GM23338 (cell line): ENCODE measurements at regions not wholly inside any gene's neighbourhood (a gene's known extent, or its start where the extent isn't known, plus 50 kb on each side); places are given as distances from the start of the nearest gene placed in this dataset.

ENCODE experiments used
- ATAC-seq: fragments of 200-7000 bp; cut with Tn5 transposase; 3 replicates; pipeline ENCODE4 v1.9.1; 2020
- DNase-seq: peaks from one replicate; pipeline ENCODE4 v3.0.0-alpha.2; 2015; ENCODE audit warnings: low spot score
- H2AFZ ChIP-seq: fragments of 200-600 bp; sonication (generic); 2 replicates; pipeline ENCODE4 v1.8.0; 2016; ENCODE audit warnings: antibody characterized with exemption, mild to moderate bottlenecking, moderate library complexity
- H3F3A ChIP-seq: fragments of 200-600 bp; sonication (generic); replicated peaks from 2 replicates; pipeline ENCODE4 v1.8.0; 2017; ENCODE audit warnings: antibody characterized with exemption, mixed run types, low read depth
- H3K27ac ChIP-seq: fragments of 200-600 bp; sonication (generic); 2 replicates; pipeline ENCODE4 v1.6.1; 2016; ENCODE audit warnings: low read depth
- H3K27me3 ChIP-seq: fragments of 200-600 bp; sonication (generic); 2 replicates; pipeline ENCODE4 v1.8.0; 2016; ENCODE audit warnings: mild to moderate bottlenecking, mixed run types, moderate library complexity; ENCODE audit not compliant: insufficient read depth
- H3K36me3 ChIP-seq: fragments of 200-600 bp; sonication (generic); 2 replicates; pipeline ENCODE4 v1.8.0; 2016; ENCODE audit warnings: mild to moderate bottlenecking; ENCODE audit not compliant: insufficient read depth
- H3K4me1 ChIP-seq: fragments of 200-600 bp; sonication (generic); 2 replicates; pipeline ENCODE4 v1.8.0; 2016; ENCODE audit warnings: mild to moderate bottlenecking, moderate library complexity; ENCODE audit not compliant: insufficient read depth
- H3K4me2 ChIP-seq: fragments of 200-600 bp; sonication (generic); 2 replicates; pipeline ENCODE4 v1.7.1; 2017; ENCODE audit warnings: mixed run types
- H3K4me3 ChIP-seq: fragments of 200-600 bp; sonication (generic); 2 replicates; pipeline ENCODE4 v1.6.1; 2016; ENCODE audit warnings: mixed run types
- H3K79me2 ChIP-seq: fragments of 200-600 bp; sonication (generic); replicated peaks from 2 replicates; pipeline ENCODE4 v1.8.0; 2017; ENCODE audit warnings: mild to moderate bottlenecking; ENCODE audit not compliant: insufficient read depth
- H3K9me2 ChIP-seq: fragments of 200-600 bp; sonication (generic); 2 replicates; pipeline ENCODE4 v1.8.0; 2017; ENCODE audit not compliant: insufficient read depth
- H4K20me1 ChIP-seq: fragments of 200-600 bp; sonication (generic); replicated peaks from 2 replicates; pipeline ENCODE4 v1.8.0; 2017; ENCODE audit warnings: mild to moderate bottlenecking; ENCODE audit not compliant: insufficient read depth
- H3K27ac Mint-ChIP-seq: 2 replicates; pipeline ENCODE4 v1.8.0; 2020; ENCODE audit warnings: inconsistent platforms, mild to moderate bottlenecking, moderate library complexity, mixed read lengths
- H3K27me3 Mint-ChIP-seq: 3 replicates; pipeline ENCODE4 v1.8.0; 2022; ENCODE audit warnings: low read depth, mild to moderate bottlenecking, moderate library complexity, mixed read lengths, inconsistent platforms; ENCODE audit not compliant: insufficient read depth, poor library complexity
- H3K36me3 Mint-ChIP-seq: 3 replicates; pipeline ENCODE4 v1.8.0; 2021; ENCODE audit warnings: low read depth, mild to moderate bottlenecking, inconsistent platforms, moderate library complexity, mixed read lengths
- H3K4me1 Mint-ChIP-seq: 3 replicates; pipeline ENCODE4 v1.8.0; 2020; ENCODE audit warnings: mild to moderate bottlenecking, inconsistent platforms, mixed read lengths
- H3K4me3 Mint-ChIP-seq: 3 replicates; pipeline ENCODE4 v1.8.0; 2021; ENCODE audit warnings: moderate library complexity, mild to moderate bottlenecking, inconsistent platforms, mixed read lengths
- H3K9me3 Mint-ChIP-seq: 3 replicates; pipeline ENCODE4 v1.8.0; 2020; ENCODE audit warnings: moderate library complexity, mild to moderate bottlenecking, inconsistent platforms, mixed read lengths
- CREB1 ChIP-seq: fragments of 250-450 bp; sonication (Bioruptor Pico); IDR thresholded peaks from 2 replicates; pipeline ENCODE4 v1.5.0; 2020; ENCODE audit warnings: low read depth, mild to moderate bottlenecking, moderate library complexity
- CTCF ChIP-seq, 2 experiments: fragments of 200-600 bp in 1 of 2; sonication (generic) in 1 of 2; conservative IDR thresholded peaks; 2 replicates each; pipeline versions ENCODE4 v1.5.1 to v1.6.1; 2016 to 2017; ENCODE audit warnings: antibody characterized with exemption in 2 of 2, low read depth in 2 of 2, mild to moderate bottlenecking in 2 of 2, moderate library complexity in 1 of 2
- ETS1 ChIP-seq: IDR thresholded peaks from 2 replicates; pipeline ENCODE4 v1.6.1; 2016; ENCODE audit warnings: antibody characterized with exemption
- EZH2 ChIP-seq: fragments of 200-600 bp; sonication (generic); IDR thresholded peaks from one replicate; pipeline ENCODE4 v1.8.0; 2017; ENCODE audit warnings: antibody characterized with exemption, mild to moderate bottlenecking, low read depth; ENCODE audit not compliant: unreplicated experiment
- EZH2phosphoT487 ChIP-seq: fragments of 200-600 bp; sonication (generic); IDR thresholded peaks from one replicate; pipeline ENCODE4 v1.8.1; 2018; ENCODE audit warnings: antibody characterized with exemption; ENCODE audit not compliant: unreplicated experiment
- JUNB ChIP-seq: IDR thresholded peaks from one replicate; pipeline ENCODE4 v1.6.1; 2016; ENCODE audit warnings: antibody characterized with exemption; ENCODE audit not compliant: unreplicated experiment
- NANOG ChIP-seq: IDR thresholded peaks from 2 replicates; pipeline ENCODE4 v1.6.1; 2016; ENCODE audit warnings: antibody characterized with exemption, borderline replicate concordance
- POLR2AphosphoS5 ChIP-seq: IDR thresholded peaks from 2 replicates; pipeline ENCODE4 v1.6.1; 2016; ENCODE audit warnings: antibody characterized with exemption, low read depth
- REST ChIP-seq: IDR thresholded peaks from one replicate; pipeline ENCODE4 v1.6.1; 2018; ENCODE audit warnings: antibody characterized with exemption; ENCODE audit not compliant: unreplicated experiment
- STAT1 ChIP-seq: IDR thresholded peaks from one replicate; pipeline ENCODE4 v1.6.1; 2016; ENCODE audit warnings: antibody characterized with exemption; ENCODE audit not compliant: unreplicated experiment
- ZNF114 ChIP-seq: fragments of 250-450 bp; sonication (Bioruptor Pico); IDR thresholded peaks from 2 replicates; pipeline ENCODE4 v1.5.0; 2020; ENCODE audit warnings: mild to moderate bottlenecking, moderate library complexity
- ZNF331 ChIP-seq: fragments of 250-450 bp; sonication (Bioruptor Pico); IDR thresholded peaks from 2 replicates; pipeline ENCODE4 v1.5.0; 2020; ENCODE audit warnings: low read depth, mild to moderate bottlenecking, moderate library complexity
- TF ChIP-seq, protein P1 (sequence below): fragments of 250-450 bp; sonication (Bioruptor Pico); IDR thresholded peaks from 2 replicates; pipeline ENCODE4 v1.5.0; 2020; ENCODE audit warnings: mild to moderate bottlenecking, moderate library complexity

DNA sequence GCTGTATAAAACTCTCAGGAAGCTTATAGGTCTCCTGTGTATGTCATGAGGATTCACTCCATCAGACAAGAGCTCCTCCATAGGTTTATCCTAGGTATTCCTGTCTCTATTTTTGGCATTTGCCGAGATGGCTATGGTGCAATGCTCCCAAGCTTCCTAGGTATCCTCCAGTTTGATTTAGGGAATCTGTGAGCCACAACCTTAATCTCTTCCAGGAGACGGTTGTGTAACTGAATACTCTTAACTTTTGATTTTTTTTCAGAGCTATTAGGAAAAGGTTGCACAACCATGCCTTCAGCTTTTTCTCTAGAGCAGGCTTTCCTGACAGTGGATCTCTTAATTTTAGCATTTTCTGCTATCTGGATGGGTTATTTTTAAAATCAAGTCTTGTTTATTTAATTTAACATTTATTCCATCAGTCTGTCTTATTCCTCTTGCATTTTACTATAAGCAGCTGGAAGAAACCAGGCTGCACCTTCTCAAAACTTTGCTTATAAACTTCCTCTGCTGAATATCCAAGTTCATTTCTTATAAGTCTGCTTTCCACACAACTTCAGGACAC, 69.4 kb upstream of the BACE2 start:
- H3K79me2 ChIP-seq = no peaks in the 10 kb centered on the region
- Mint-ChIP-seq H3K9me3 (peaks cover 96% of the 10 kb centered on the region), H3K27ac (no peak overlapping the region), H3K4me1 (no peaks in the 10 kb centered on the region), H3K4me3 (no peak overlapping the region), H3K27me3 (no peaks in the 10 kb centered on the region), H3K36me3 (peaks cover 12% of the 10 kb centered on the region; the same call in 2 of the 3 replicates)
- no peak overlapping the region for H3K4me3 ChIP-seq
- ATAC-seq (no peak), DNase-seq (no peak)
- no peaks in the 10 kb centered on the region for H3F3A ChIP-seq
- TF ChIP-seq EZH2phosphoT487 (no peak), POLR2AphosphoS5 (no peak), NANOG (no peak), REST (no peak), ZNF331 (no peak), STAT1 (no peak), CREB1 (CRISPR knock-in tag) (no peak), CTCF (conservative IDR thresholded peaks at IDR 0.05; ENCODE audit: low read depth in 2 of 2) (no peak), JUNB (no peak), ETS1 (no peak), EZH2 (no peak), ZNF114 (no peak)
- TF ChIP-seq, protein P1, sequence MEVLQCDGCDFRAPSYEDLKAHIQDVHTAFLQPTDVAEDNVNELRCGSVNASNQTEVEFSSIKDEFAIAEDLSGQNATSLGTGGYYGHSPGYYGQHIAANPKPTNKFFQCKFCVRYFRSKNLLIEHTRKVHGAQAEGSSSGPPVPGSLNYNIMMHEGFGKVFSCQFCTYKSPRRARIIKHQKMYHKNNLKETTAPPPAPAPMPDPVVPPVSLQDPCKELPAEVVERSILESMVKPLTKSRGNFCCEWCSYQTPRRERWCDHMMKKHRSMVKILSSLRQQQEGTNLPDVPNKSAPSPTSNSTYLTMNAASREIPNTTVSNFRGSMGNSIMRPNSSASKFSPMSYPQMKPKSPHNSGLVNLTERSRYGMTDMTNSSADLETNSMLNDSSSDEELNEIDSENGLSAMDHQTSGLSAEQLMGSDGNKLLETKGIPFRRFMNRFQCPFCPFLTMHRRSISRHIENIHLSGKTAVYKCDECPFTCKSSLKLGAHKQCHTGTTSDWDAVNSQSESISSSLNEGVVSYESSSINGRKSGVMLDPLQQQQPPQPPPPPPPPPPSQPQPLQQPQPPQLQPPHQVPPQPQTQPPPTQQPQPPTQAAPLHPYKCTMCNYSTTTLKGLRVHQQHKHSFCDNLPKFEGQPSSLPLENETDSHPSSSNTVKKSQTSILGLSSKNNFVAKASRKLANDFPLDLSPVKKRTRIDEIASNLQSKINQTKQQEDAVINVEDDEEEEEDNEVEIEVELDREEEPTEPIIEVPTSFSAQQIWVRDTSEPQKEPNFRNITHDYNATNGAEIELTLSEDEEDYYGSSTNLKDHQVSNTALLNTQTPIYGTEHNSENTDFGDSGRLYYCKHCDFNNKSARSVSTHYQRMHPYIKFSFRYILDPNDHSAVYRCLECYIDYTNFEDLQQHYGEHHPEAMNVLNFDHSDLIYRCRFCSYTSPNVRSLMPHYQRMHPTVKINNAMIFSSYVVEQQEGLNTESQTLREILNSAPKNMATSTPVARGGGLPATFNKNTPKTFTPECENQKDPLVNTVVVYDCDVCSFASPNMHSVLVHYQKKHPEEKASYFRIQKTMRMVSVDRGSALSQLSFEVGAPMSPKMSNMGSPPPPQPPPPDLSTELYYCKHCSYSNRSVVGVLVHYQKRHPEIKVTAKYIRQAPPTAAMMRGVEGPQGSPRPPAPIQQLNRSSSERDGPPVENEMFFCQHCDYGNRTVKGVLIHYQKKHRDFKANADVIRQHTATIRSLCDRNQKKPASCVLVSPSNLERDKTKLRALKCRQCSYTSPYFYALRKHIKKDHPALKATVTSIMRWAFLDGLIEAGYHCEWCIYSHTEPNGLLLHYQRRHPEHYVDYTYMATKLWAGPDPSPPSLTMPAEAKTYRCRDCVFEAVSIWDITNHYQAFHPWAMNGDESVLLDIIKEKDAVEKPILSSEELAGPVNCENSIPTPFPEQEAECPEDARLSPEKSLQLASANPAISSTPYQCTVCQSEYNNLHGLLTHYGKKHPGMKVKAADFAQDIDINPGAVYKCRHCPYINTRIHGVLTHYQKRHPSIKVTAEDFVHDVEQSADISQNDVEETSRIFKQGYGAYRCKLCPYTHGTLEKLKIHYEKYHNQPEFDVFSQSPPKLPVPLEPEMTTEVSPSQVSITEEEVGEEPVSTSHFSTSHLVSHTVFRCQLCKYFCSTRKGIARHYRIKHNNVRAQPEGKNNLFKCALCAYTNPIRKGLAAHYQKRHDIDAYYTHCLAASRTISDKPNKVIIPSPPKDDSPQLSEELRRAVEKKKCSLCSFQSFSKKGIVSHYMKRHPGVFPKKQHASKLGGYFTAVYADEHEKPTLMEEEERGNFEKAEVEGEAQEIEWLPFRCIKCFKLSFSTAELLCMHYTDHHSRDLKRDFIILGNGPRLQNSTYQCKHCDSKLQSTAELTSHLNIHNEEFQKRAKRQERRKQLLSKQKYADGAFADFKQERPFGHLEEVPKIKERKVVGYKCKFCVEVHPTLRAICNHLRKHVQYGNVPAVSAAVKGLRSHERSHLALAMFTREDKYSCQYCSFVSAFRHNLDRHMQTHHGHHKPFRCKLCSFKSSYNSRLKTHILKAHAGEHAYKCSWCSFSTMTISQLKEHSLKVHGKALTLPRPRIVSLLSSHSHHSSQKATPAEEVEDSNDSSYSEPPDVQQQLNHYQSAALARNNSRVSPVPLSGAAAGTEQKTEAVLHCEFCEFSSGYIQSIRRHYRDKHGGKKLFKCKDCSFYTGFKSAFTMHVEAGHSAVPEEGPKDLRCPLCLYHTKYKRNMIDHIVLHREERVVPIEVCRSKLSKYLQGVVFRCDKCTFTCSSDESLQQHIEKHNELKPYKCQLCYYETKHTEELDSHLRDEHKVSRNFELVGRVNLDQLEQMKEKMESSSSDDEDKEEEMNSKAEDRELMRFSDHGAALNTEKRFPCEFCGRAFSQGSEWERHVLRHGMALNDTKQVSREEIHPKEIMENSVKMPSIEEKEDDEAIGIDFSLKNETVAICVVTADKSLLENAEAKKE (CRISPR knock-in tag) = no peak
- H2AFZ ChIP-seq = no peak overlapping the region
- H3K9me2 ChIP-seq = no peaks in the 10 kb centered on the region
- H3K27me3 ChIP-seq = no peaks in the 10 kb centered on the region
- H4K20me1 ChIP-seq = no peaks in the 10 kb centered on the region
- H3K27ac ChIP-seq = no peak overlapping the region
- H3K4me2 ChIP-seq = no peak overlapping the region
- H3K36me3 ChIP-seq = no peaks in the 10 kb centered on the region
- no peaks in the 10 kb centered on the region for H3K4me1 ChIP-seq
